ENCODE measurements at regions not wholly inside any gene's neighbourhood (a gene's known extent, or its start where the extent isn't known, plus 50 kb on each side); places are given as distances from the start of the nearest gene placed in this dataset.

- TF ChIP-seq CTCF (IDR thresholded peaks at IDR 0.05; ENCODE audit: low read depth, low read length, missing control alignments), result no peak
- in situ Hi-C loops (cut with HindIII; ENCODE audit: low sequenced_read_pairs), result no loop called here
- H3K4me3 ChIP-seq (ENCODE audit: low read depth, low read length), result no peak overlapping the region
- DNase-seq (ENCODE audit: low read depth), result no peak
Measured at GRCh38 chr11:57069942-57070341, 81.2 kb downstream of the OR5AK2 start.

DNA sequence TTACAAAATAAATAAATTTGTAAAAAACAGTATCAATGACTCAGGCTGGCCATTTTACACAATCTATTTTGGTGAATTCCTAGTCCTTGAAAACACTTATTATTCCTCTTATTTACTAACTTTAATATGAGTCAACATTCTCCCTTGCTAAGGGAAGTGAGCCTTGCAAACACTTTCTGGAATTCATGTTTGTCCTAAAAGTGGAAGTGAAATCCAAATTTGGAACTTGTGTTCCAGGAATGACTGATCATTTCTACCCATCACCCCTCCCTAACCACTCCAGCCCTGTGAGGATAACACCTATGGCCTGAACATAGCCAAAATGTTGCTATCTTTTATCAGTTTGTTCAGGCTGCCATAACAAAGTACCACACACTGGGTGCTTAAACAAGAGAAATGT lies 83.1 kb downstream of the OR5AK2 start:
- TF ChIP-seq CTCF (IDR thresholded peaks at IDR 0.05; ENCODE audit: low read depth, low read length, missing control alignments), result no peak
- in situ Hi-C loops (cut with HindIII; ENCODE audit: low sequenced_read_pairs), result no loop called here
- no peak overlapping the region for H3K4me3 ChIP-seq (ENCODE audit: low read depth, low read length)
- DNase-seq (ENCODE audit: low read depth), result no peak

GRCh38 chr11:57072640-57073039 lies 83.9 kb downstream of the OR5AK2 start:
- peak; percentile 94 for DNase-seq (ENCODE audit: low read depth)
- no peak overlapping the region for H3K4me3 ChIP-seq (ENCODE audit: low read depth, low read length)
- no peak for TF ChIP-seq CTCF (IDR thresholded peaks at IDR 0.05; ENCODE audit: low read depth, low read length, missing control alignments)
- in situ Hi-C loops (cut with HindIII; ENCODE audit: low sequenced_read_pairs), result no loop called here

DNA sequence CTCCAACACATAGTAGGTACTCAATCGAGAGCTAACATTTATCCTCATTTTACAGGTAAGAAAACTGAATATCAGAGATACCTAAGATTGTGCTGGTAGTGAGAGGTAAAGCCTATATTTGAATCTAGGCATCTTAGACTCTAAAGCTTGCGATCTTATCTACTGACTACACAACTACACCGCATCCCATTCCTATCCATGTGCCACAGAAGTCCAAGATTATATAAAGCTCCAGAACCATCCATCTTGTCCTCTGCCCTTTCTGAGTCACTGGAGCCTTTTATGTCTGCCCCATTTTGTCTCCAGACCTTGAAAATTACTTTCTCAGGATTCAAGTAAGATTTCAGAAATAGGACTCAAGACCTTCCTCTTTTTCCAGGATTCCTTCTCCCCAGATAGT lies 84.4 kb downstream of the OR5AK2 start:
- H3K4me3 ChIP-seq (ENCODE audit: low read depth, low read length), result no peak overlapping the region
- in situ Hi-C loops (cut with HindIII; ENCODE audit: low sequenced_read_pairs), result no loop called here
- no peak for DNase-seq (ENCODE audit: low read depth)
- no peak for TF ChIP-seq CTCF (IDR thresholded peaks at IDR 0.05; ENCODE audit: low read depth, low read length, missing control alignments)

GRCh38 chr11:57081356-57081755 lies 92.6 kb downstream of the OR5AK2 start:
- in situ Hi-C loops (cut with HindIII; ENCODE audit: low sequenced_read_pairs), result no loop called here
- no peak overlapping the region for H3K4me3 ChIP-seq (ENCODE audit: low read depth, low read length)
- TF ChIP-seq CTCF (IDR thresholded peaks at IDR 0.05; ENCODE audit: low read depth, low read length, missing control alignments), result no peak
- DNase-seq (ENCODE audit: low read depth), result no peak

- H3K4me3 ChIP-seq (ENCODE audit: low read depth, low read length), result no peak overlapping the region
- no peak for TF ChIP-seq CTCF (IDR thresholded peaks at IDR 0.05; ENCODE audit: low read depth, low read length, missing control alignments)
- no peak for DNase-seq (ENCODE audit: low read depth)
- in situ Hi-C loops (cut with HindIII; ENCODE audit: low sequenced_read_pairs), result no loop called here
Measured at GRCh38 chr11:57082125-57082524, 93.4 kb downstream of the OR5AK2 start.

All from astrocyte of the cerebellum (primary cell).